Neuronal stem cell (in vitro differentiated cells): ENCODE measurements at regions not wholly inside any gene's neighbourhood (a gene's known extent, or its start where the extent isn't known, plus 50 kb on each side); places are given as distances from the start of the nearest gene placed in this dataset.

Source experiments
- DNase-seq: peaks from one replicate; pipeline ENCODE4 v3.0.0-alpha.2; 2013; ENCODE audit warnings: low spot score
- H2AFZ ChIP-seq: one replicate; pipeline ENCODE4 v1.6.1; 2013; ENCODE audit warnings: mild to moderate bottlenecking, low read length, inconsistent platforms
- H2AK5ac ChIP-seq: 2 replicates; pipeline ENCODE4 v1.6.1; 2013; ENCODE audit warnings: low read depth, mild to moderate bottlenecking, inconsistent platforms, low read length, moderate library complexity, mixed read lengths
- H2BK120ac ChIP-seq: 2 replicates; pipeline ENCODE4 v1.6.1; 2013; ENCODE audit warnings: low read depth, mild to moderate bottlenecking, inconsistent platforms, low read length, moderate library complexity, mixed read lengths
- H2BK12ac ChIP-seq: one replicate; pipeline ENCODE4 v1.6.1; 2013; ENCODE audit warnings: low read length, inconsistent platforms
- H2BK15ac ChIP-seq: 2 replicates; pipeline ENCODE4 v1.6.1; 2013; ENCODE audit warnings: mild to moderate bottlenecking, low read length, inconsistent platforms, mixed read lengths
- H2BK5ac ChIP-seq: one replicate; pipeline ENCODE4 v1.6.1; 2013; ENCODE audit warnings: inconsistent platforms, mild to moderate bottlenecking, low read length, moderate library complexity
- H3K14ac ChIP-seq: one replicate; pipeline ENCODE4 v1.6.1; 2013; ENCODE audit warnings: low read length, inconsistent platforms
- H3K18ac ChIP-seq: 2 replicates; pipeline ENCODE4 v1.6.1; 2013; ENCODE audit warnings: low read length, inconsistent platforms
- H3K23ac ChIP-seq: 2 replicates; pipeline ENCODE4 v1.6.1; 2013; ENCODE audit warnings: low read depth, mild to moderate bottlenecking, mixed read lengths, low read length, inconsistent platforms; ENCODE audit not compliant: poor library complexity
- H3K27ac ChIP-seq: replicated peaks from 3 replicates; pipeline ENCODE4 v1.5.1; 2013; ENCODE audit warnings: low read length, inconsistent platforms
- H3K27me3 ChIP-seq, 3 experiments: 2 replicates each; pipeline ENCODE4 v1.6.1; 2013; ENCODE audit warnings: low read length in 3 of 3, mild to moderate bottlenecking in 2 of 3, inconsistent platforms in 1 of 3, low read depth in 1 of 3, mixed read lengths in 1 of 3, moderate library complexity in 1 of 3; ENCODE audit not compliant: control insufficient read depth in 3 of 3, insufficient read depth in 3 of 3
- H3K36me3 ChIP-seq, 2 donors: replicated peaks in 1 of 2; 2 replicates each; pipeline ENCODE4 v1.6.1; 2013; ENCODE audit warnings: low read length in 2 of 2; ENCODE audit not compliant: control insufficient read depth in 2 of 2, insufficient read depth in 2 of 2
- H3K4ac ChIP-seq: 2 replicates; pipeline ENCODE4 v1.6.1; 2013; ENCODE audit warnings: inconsistent platforms, mild to moderate bottlenecking, low read length, moderate library complexity
- H3K4me1 ChIP-seq, 2 donors: 1 replicate in 1 of 2; 2 replicates in 1 of 2; pipeline ENCODE4 v1.6.1; 2013; ENCODE audit warnings: low read length in 2 of 2, low read depth in 1 of 2; ENCODE audit not compliant: control insufficient read depth in 2 of 2, insufficient read depth in 1 of 2
- H3K4me2 ChIP-seq: one replicate; pipeline ENCODE4 v1.6.1; 2013; ENCODE audit warnings: mild to moderate bottlenecking, low read length, inconsistent platforms; ENCODE audit not compliant: insufficient read depth, poor library complexity, severe bottlenecking
- H3K4me3 ChIP-seq, 2 donors: 2 replicates each; pipeline ENCODE4 v1.5.1; 2013; ENCODE audit warnings: low read length in 2 of 2, mild to moderate bottlenecking in 2 of 2, inconsistent platforms in 1 of 2, moderate library complexity in 1 of 2
- H3K79me1 ChIP-seq: one replicate; pipeline ENCODE4 v1.6.1; 2013; ENCODE audit warnings: low read depth, mild to moderate bottlenecking, inconsistent platforms, low read length, moderate library complexity
- H3K9ac ChIP-seq: one replicate; pipeline ENCODE4 v1.6.1; 2013; ENCODE audit warnings: mild to moderate bottlenecking, low read depth, low read length, inconsistent platforms; ENCODE audit not compliant: poor library complexity
- H3K9me3 ChIP-seq, 2 donors: replicated peaks in 1 of 2; 2 replicates each; pipeline versions ENCODE3 to v1.6.1; 2013; ENCODE audit warnings: low read length in 2 of 2, mild to moderate bottlenecking in 2 of 2, inconsistent platforms in 1 of 2, low read depth in 1 of 2, mixed read lengths in 1 of 2, moderate library complexity in 1 of 2; ENCODE audit not compliant: control insufficient read depth in 2 of 2, insufficient read depth in 1 of 2
- H4K8ac ChIP-seq: one replicate; pipeline ENCODE4 v1.6.1; 2013; ENCODE audit warnings: low read depth, mild to moderate bottlenecking, inconsistent platforms, low read length, moderate library complexity
- H4K91ac ChIP-seq: one replicate; pipeline ENCODE4 v1.6.1; 2013; ENCODE audit warnings: low read length, low read depth, mild to moderate bottlenecking, inconsistent platforms; ENCODE audit not compliant: poor library complexity
- WGBS, 2 donors: extraction: QIAGEN DNeasy Blood & Tissue Kit; methylation state at CpG; one replicate each; pipeline ENCODE4 v1.1.7; 2013; ENCODE audit warnings: missing lambda C conversion rate in 2 of 2, mixed read lengths in 1 of 2; ENCODE audit not compliant: insufficient read length in 2 of 2, insufficient replicate concordance in 1 of 2; ENCODE audit errors: extremely low coverage in 2 of 2; 5-methylcytosine and 5-hydroxymethylcytosine counted together

DNA sequence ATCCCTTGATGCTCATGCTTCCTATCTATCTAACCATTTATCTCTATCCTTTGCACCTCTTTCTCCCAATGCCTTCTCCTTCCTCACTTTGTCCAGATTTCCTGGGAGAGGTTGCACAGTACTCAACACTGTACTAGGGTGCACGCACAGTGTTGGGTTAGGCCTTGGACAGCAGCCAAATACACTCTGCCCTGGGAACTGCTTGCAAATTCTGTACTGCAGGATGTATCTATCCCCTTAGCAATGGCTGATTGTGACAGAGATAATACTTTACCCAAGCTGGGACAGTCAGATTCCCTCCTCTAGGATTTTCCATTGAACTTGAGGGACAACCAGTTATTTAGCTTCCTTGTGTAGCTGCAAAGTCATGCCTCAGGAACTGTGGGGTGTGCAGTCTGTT lies 113.3 kb downstream of the IL20RB start:
- Histone ChIP-seq H3K27me3 (peaks cover 0 to 3% (median 0%) of the 10 kb centered on the region in 3 experiments), H3K4ac (no peak overlapping the region), H3K79me1 (no peaks in the 10 kb centered on the region), H4K91ac (no peak overlapping the region), H2BK5ac (no peak overlapping the region), H4K8ac (no peak overlapping the region), H3K4me2 (no peak overlapping the region), H3K14ac (no peak overlapping the region), H2BK15ac (no peak overlapping the region), H2BK12ac (no peak overlapping the region), H2BK120ac (no peak overlapping the region), H2AK5ac (no peak overlapping the region), H3K27ac (no peak overlapping the region), H3K9me3 (no peaks in the 10 kb centered on the region), H3K18ac (no peak overlapping the region), H3K23ac (no peak overlapping the region), H3K4me3 (no peak overlapping the region), H2AFZ (no peak overlapping the region), H3K4me1 (no peaks in the 10 kb centered on the region), H3K36me3 (no peaks in the 10 kb centered on the region), H3K9ac (no peak overlapping the region)
- WGBS, 2 donors: no CpG with 5 or more reads among the region's 1 CpG
- no peak for DNase-seq

DNA sequence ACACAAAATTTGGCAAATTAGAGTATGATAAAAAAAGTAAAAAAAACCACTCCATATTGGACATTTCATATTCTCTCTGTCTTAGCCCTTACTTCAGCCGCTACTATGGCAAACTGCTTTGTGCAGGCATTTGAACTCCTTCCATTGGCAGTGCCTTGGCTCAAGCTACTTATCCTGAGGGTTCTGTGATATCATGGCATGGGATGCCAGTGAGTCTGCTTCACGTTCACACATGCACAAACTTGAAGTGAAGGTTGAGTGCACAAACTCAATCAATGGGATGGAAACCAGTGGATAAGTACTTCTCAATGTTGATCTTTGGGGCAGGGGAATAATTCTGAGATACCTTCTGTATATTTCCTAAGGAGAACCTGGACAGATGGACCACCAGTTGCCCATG lies 117.2 kb downstream of the IL20RB start:
- H2BK120ac ChIP-seq: no peak overlapping the region
- no peaks in the 10 kb centered on the region for H3K4me1 ChIP-seq
- no peak overlapping the region for H2BK12ac ChIP-seq
- H3K9me3 ChIP-seq: no peaks in the 10 kb centered on the region
- no peaks in the 10 kb centered on the region for H3K36me3 ChIP-seq
- no peak overlapping the region for H3K9ac ChIP-seq
- no peaks in the 10 kb centered on the region for H3K27me3 ChIP-seq
- no peak overlapping the region for H3K4ac ChIP-seq
- H2BK5ac ChIP-seq: no peak overlapping the region
- H2BK15ac ChIP-seq: no peak overlapping the region
- no CpG with 5 or more reads among the region's 2 CpGs for WGBS, 2 donors
- no peak overlapping the region for H3K18ac ChIP-seq
- H2AFZ ChIP-seq: no peak overlapping the region
- H3K4me2 ChIP-seq: no peak overlapping the region
- H2AK5ac ChIP-seq: no peak overlapping the region
- no peaks in the 10 kb centered on the region for H3K79me1 ChIP-seq
- H3K4me3 ChIP-seq: no peak overlapping the region
- H3K27ac ChIP-seq: no peak overlapping the region
- H4K8ac ChIP-seq: no peak overlapping the region
- no peak overlapping the region for H4K91ac ChIP-seq
- H3K23ac ChIP-seq: no peak overlapping the region
- DNase-seq: no peak
- H3K14ac ChIP-seq: no peak overlapping the region

DNA sequence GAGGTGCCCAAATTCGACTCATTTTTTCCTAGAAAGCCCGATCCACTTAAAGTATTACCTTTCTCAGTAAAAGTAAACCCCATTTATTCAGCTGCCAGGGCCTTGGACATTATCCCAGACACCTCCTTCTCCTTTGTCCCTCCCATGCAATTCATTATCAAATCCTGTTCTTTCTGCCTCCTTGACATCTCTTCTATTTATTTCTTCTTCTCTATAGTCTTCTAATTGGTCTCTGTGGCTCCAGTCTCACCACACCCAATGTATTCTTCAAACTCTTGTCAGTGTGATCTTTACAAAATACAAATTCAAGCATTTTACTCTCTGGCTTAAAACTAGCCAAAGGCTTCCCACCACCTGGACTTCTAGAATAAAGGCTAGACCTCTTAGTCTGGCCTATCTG lies 120.3 kb downstream of the IL20RB start:
- H3K79me1 ChIP-seq: no peaks in the 10 kb centered on the region
- no peak overlapping the region for H3K14ac ChIP-seq
- H3K9ac ChIP-seq: no peak overlapping the region
- no peak overlapping the region for H3K4ac ChIP-seq
- no peaks in the 10 kb centered on the region for H3K27me3 ChIP-seq
- no peaks in the 10 kb centered on the region for H3K9me3 ChIP-seq
- H3K4me1 ChIP-seq: no peaks in the 10 kb centered on the region
- no peak overlapping the region for H3K18ac ChIP-seq
- H2BK5ac ChIP-seq: no peak overlapping the region
- no peak overlapping the region for H2BK12ac ChIP-seq
- H4K8ac ChIP-seq: no peak overlapping the region
- no peaks in the 10 kb centered on the region for H3K36me3 ChIP-seq
- no peak overlapping the region for H2AFZ ChIP-seq
- no peak overlapping the region for H2BK120ac ChIP-seq
- no peak overlapping the region for H3K27ac ChIP-seq
- DNase-seq: no peak
- no peak overlapping the region for H2BK15ac ChIP-seq
- no peak overlapping the region for H4K91ac ChIP-seq
- WGBS, 2 donors: no CpG with 5 or more reads among the region's 2 CpGs
- H3K4me2 ChIP-seq: no peak overlapping the region
- no peak overlapping the region for H3K23ac ChIP-seq
- H2AK5ac ChIP-seq: no peak overlapping the region
- no peak overlapping the region for H3K4me3 ChIP-seq

DNA sequence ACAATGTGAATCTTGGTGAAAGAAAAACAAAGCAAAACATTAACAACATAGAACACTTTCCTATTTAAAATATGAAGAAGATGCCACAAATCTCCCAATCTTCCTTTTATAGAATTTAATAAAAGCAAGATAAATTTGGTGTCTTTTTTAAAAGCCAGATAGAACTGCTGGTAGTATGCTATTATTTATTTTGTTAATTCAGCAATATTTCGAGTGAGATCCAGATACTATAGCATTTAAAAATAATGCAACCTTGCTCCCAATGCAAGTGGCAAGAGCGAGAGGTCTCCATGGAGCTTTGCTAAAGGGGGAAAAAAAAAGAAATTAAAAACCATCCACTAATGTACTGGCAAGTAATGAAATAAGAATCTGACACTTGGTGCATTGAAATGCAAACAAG lies 121.8 kb downstream of the IL20RB start:
- Histone ChIP-seq H2AK5ac (no peak overlapping the region), H3K18ac (no peak overlapping the region), H3K4me3 (no peak overlapping the region), H3K9ac (no peak overlapping the region), H3K4me1 (no peaks in the 10 kb centered on the region), H3K27ac (no peak overlapping the region), H2BK15ac (no peak overlapping the region), H3K23ac (no peak overlapping the region), H2BK12ac (no peak overlapping the region), H2BK5ac (no peak overlapping the region), H3K4ac (no peak overlapping the region), H2BK120ac (no peak overlapping the region), H3K4me2 (no peak overlapping the region), H3K79me1 (no peaks in the 10 kb centered on the region), H4K8ac (no peak overlapping the region), H2AFZ (no peak overlapping the region), H3K27me3 (no peaks in the 10 kb centered on the region), H3K14ac (no peak overlapping the region), H4K91ac (no peak overlapping the region), H3K36me3 (no peaks in the 10 kb centered on the region), H3K9me3 (no peaks in the 10 kb centered on the region)
- WGBS, 2 donors: no CpG with 5 or more reads among the region's 2 CpGs
- DNase-seq: no peak
